ENCODE measurements at regions not wholly inside any gene's neighbourhood (a gene's known extent, or its start where the extent isn't known, plus 50 kb on each side); places are given as distances from the start of the nearest gene placed in this dataset.

DNA sequence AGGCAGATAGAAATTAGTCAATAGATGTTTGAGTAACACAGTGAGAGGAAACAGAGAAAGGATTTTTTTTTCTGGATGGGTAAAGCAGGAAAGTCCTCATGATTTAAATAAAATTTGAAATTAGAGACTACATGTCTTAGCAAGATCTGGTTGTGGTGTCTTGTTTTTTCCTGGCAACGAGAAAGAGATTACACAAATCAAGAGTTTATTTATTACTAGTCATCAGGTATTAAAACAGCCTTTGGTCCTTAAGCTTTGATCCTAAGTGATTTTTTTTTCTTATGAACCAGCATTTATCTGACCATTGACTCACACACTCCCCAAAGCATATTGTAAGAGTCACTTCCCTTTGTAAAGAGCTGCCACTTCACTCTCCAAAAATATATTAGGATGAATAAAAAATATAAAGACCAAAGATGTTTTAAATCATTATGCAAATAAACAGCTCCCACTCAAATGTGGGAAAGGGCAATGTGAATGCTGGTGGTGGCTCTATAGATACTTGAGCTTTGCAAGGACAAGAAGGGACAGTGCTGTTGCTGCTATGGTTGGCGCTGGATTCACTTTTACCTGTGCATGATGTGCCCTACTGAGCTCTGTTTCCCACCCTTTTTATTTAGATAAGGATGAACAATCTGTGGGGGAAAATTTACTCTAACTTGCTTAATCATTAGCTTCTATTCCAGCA lies 1726.5 kb downstream of the MAT2B start:
- H3K4me3 ChIP-seq (ENCODE audit: low read depth, low read length) = no peak overlapping the region
- no peak for DNase-seq (ENCODE audit: low read depth)
- TF ChIP-seq, protein P1, sequence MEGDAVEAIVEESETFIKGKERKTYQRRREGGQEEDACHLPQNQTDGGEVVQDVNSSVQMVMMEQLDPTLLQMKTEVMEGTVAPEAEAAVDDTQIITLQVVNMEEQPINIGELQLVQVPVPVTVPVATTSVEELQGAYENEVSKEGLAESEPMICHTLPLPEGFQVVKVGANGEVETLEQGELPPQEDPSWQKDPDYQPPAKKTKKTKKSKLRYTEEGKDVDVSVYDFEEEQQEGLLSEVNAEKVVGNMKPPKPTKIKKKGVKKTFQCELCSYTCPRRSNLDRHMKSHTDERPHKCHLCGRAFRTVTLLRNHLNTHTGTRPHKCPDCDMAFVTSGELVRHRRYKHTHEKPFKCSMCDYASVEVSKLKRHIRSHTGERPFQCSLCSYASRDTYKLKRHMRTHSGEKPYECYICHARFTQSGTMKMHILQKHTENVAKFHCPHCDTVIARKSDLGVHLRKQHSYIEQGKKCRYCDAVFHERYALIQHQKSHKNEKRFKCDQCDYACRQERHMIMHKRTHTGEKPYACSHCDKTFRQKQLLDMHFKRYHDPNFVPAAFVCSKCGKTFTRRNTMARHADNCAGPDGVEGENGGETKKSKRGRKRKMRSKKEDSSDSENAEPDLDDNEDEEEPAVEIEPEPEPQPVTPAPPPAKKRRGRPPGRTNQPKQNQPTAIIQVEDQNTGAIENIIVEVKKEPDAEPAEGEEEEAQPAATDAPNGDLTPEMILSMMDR (IDR thresholded peaks at IDR 0.05; ENCODE audit: insufficient read depth, low read length) = no peak

DNA sequence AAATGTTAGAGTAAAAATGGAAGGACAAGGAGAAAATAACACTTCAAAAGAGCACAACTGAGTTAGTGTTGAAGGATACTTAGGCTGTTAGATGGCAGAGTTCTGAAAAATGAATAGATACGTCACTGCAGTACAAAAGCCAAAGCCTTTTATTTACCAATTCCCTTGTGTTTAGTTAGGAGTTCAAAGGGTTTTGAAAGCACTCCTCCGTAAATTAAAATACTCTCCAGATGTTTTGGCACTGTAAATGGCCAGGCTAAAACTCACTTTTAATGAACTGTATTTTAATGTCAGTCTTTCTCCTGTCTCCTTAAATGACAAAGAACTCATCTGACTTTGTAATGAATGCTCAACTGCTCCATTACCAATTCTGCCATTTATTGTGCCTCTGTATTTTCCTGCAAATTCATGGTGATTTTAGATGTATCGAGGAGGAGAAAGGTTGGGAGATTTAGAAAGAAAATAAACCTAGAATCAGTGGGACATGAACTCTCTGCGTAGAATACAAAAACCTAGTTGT lies 1727.2 kb downstream of the MAT2B start:
- TF ChIP-seq, protein P1 (IDR thresholded peaks at IDR 0.05; ENCODE audit: insufficient read depth, low read length) = no peak

DNA sequence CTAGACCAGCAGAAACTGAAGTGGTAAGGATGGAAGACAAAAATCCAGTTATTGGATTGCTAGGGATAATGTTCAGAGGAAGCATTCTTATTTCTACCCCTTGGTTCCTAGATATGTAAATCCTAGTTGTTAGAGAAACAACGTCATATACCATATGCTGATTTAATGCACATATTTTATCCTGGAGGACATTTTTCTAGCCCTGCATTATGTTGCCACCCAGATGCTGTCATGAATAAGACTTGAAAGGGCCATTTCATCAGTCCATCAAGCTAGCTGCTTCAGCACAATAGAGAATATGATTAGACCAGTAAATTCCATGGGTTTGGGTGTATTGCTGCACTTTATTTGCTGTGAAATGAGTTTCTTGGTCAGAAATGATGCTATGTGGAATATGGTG lies 1736.4 kb downstream of the MAT2B start:
- no peak for DNase-seq (ENCODE audit: low read depth)
- H3K4me3 ChIP-seq (ENCODE audit: low read depth, low read length) = no peak overlapping the region
- TF ChIP-seq, protein P1 (IDR thresholded peaks at IDR 0.05; ENCODE audit: insufficient read depth, low read length) = no peak

More for the DNA sequence above, 1727.2 kb downstream of the MAT2B start:
- H3K4me3 ChIP-seq (ENCODE audit: low read depth, low read length) = no peak overlapping the region
- DNase-seq (ENCODE audit: low read depth) = peak; percentile 5

DNA sequence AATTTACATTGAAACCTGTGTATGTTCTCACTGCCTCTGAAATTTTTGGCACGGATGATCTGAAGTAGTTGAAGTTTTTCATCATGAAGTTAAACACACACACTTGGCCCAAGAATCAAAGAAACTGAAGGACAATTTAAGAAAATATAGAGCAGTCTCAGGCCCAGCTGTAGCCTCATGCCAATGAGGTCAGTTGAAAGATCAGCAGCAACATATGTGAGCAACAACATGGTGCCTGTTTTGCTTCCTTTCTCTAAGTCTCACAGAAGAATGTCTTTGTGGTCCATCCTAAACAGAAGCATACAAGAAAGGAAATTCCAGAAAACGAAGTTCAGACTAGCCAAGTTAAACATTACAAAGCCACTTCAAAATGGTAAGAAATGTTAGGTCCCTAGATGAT lies 1737.2 kb downstream of the MAT2B start:
- H3K4me3 ChIP-seq (ENCODE audit: low read depth, low read length) = no peak overlapping the region
- peak; percentile 4 for DNase-seq (ENCODE audit: low read depth)
- TF ChIP-seq, protein P1 (IDR thresholded peaks at IDR 0.05; ENCODE audit: insufficient read depth, low read length) = no peak

DNA sequence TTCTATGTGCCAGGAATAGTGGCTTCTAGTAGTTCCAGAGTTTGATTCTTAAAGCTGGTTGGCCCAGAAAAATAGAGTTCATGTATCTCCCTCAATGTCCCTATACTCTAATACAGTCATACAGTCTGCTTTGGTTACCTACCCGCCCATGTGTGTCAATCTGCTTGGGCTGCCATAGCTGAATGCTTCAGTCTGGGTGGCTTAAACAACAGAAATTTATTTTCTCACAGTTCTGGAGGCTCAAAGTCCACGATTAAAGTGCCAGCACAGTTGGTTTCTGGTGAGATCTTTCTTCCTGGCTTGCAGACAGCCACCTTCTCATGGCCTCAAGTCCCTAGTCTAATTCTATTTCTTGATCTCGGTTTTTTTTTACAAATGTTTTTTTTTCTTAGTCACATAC lies 1739.0 kb downstream of the MAT2B start:
- no peak overlapping the region for H3K4me3 ChIP-seq (ENCODE audit: low read depth, low read length)
- TF ChIP-seq, protein P1 (IDR thresholded peaks at IDR 0.05; ENCODE audit: insufficient read depth, low read length) = no peak
- no peak for DNase-seq (ENCODE audit: low read depth)

DNA sequence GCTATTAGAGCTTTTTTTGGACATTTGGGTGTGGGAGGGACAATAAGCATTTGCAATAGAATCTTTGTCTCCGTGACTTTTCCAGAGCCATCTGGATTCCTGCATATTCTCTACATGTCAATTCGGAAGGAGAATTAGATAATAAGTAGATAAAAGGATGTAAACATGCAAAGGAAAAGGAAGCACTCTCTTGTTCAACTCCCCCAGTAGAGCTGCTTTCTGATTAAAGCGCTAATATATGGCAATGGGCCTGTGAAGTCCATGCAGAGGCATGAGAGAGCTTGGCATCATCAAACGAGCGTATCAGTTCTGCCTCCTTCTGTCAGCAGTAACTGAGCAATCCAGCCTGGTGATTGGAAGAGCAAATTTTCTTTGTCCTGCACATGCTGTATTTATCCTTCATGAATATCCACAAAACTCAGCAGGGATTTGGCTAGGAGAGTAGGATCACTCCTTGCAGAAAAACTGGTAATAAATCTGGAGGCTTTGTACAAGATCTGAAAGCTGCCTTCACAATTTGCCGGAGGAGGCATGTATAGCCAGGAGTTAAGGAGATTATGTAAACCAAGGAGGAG lies 1752.9 kb downstream of the MAT2B start:
- H3K4me3 ChIP-seq (ENCODE audit: low read depth, low read length) = no peak overlapping the region
- DNase-seq (ENCODE audit: low read depth) = peak; percentile 0
- TF ChIP-seq, protein P1 (IDR thresholded peaks at IDR 0.05; ENCODE audit: insufficient read depth, low read length) = no peak
